HCT116 (cell line): ENCODE measurements at regions not wholly inside any gene's neighbourhood (a gene's known extent, or its start where the extent isn't known, plus 50 kb on each side); places are given as distances from the start of the nearest gene placed in this dataset.

Experiments
- ATAC-seq: fragments of 200-7000 bp; cut with Tn5 transposase; 2 replicates; pipeline ENCODE4 v1.9.1; 2020; ENCODE audit warnings: mild to moderate bottlenecking, moderate library complexity
- BruUV-seq: library from RNA; stranded (reverse); fragments of 400-500 nt; replicated peaks from 2 replicates; lab custom pipeline; 2021; lab: Mats Ljungman, UMichigan
- CTCF ChIA-PET: fragments of 300-600 bp; sonication (Branson Sonifier 250); formaldehyde crosslinking; loops from one replicate; lab custom pipeline; 2021; ENCODE audit warnings: antibody characterized with exemption; lab: Charles Lee
- POLR2A ChIA-PET: fragments of 300-600, 350-600 bp; sonication (Branson Sonifier 250); formaldehyde crosslinking; loops from one replicate; lab custom pipeline; 2021; ENCODE audit warnings: antibody characterized with exemption; lab: Charles Lee
- RAD21 ChIA-PET, 2 experiments: fragments of 300-600 bp; sonication (Branson Sonifier 250); formaldehyde crosslinking; loops; one replicate each; lab custom pipeline; 2023; ENCODE audit warnings: low total read pairs in 2 of 2; ENCODE audit not compliant: uncharacterized antibody in 2 of 2, unreplicated experiment in 2 of 2, low non-redundant PET in 1 of 2; lab: Charles Lee
- DNase-seq: peaks from one replicate; pipeline ENCODE4 v3.0.0-alpha.2; 2010; ENCODE audit warnings: low read depth, low spot score
- H2AFZ ChIP-seq: fragments of 200-600 bp; shearing (Covaris generic), sonication (generic); 2 replicates; pipeline ENCODE4 v1.6.1; 2017; ENCODE audit warnings: low read depth, mixed run types, mixed read lengths, antibody characterized with exemption, low read length; ENCODE audit not compliant: poor library complexity, severe bottlenecking
- H3K27ac ChIP-seq: 2 replicates; pipeline ENCODE4 v1.5.1; 2012; ENCODE audit warnings: low read depth, low read length
- H3K27me3 ChIP-seq: fragments of 200-600 bp; sonication (generic); 2 replicates; pipeline ENCODE4 v1.6.1; 2016; ENCODE audit warnings: mixed run types, low read length, mixed read lengths; ENCODE audit not compliant: insufficient read depth
- H3K36me3 ChIP-seq, 2 experiments: fragments of 200-500 bp in 1 of 2; fragments of 200-600 bp in 1 of 2; sonication (Bioruptor generic) in 1 of 2; sonication (generic) in 1 of 2; 2 replicates each; pipeline versions ENCODE4 v1.5.1 to v1.6.1; 2014 to 2016; ENCODE audit warnings: low read length in 2 of 2, inconsistent platforms in 1 of 2, mixed read lengths in 1 of 2, mixed run types in 1 of 2; ENCODE audit not compliant: insufficient read depth in 2 of 2, control insufficient read depth in 1 of 2
- H3K4me1 ChIP-seq, 2 experiments: fragments of 200-600 bp in 1 of 2; sonication (generic) in 1 of 2; 2 replicates each; pipeline versions ENCODE4 v1.5.1 to v1.6.1; 2012 to 2017; ENCODE audit warnings: low read length in 2 of 2, inconsistent platforms in 1 of 2, mild to moderate bottlenecking in 1 of 2, mixed read lengths in 1 of 2, mixed run types in 1 of 2, moderate library complexity in 1 of 2; ENCODE audit not compliant: insufficient read depth in 2 of 2, control insufficient read depth in 1 of 2
- H3K4me2 ChIP-seq: fragments of 200-600 bp; sonication (generic); 2 replicates; pipeline ENCODE4 v1.6.1; 2017; ENCODE audit warnings: mixed run types, low read length, mixed read lengths
- H3K4me3 ChIP-seq, 2 experiments: fragments of 200-600 bp in 1 of 2; sonication (generic) in 1 of 2; replicated peaks in 1 of 2; 2 replicates each; pipeline ENCODE4 v1.5.1; 2011 to 2016; ENCODE audit warnings: low read length in 2 of 2, control low read depth in 1 of 2, low read depth in 1 of 2, mild to moderate bottlenecking in 1 of 2, mixed read lengths in 1 of 2, mixed run types in 1 of 2
- H3K79me2 ChIP-seq: fragments of 200-600 bp; sonication (generic); 2 replicates; pipeline ENCODE4 v1.6.1; 2017; ENCODE audit warnings: mild to moderate bottlenecking, mixed run types, low read length, moderate library complexity, mixed read lengths; ENCODE audit not compliant: insufficient read depth
- H3K9ac ChIP-seq: fragments of 200-600 bp; sonication (generic); 2 replicates; pipeline ENCODE4 v1.6.1; 2016; ENCODE audit warnings: low read length, mixed read lengths
- H3K9me2 ChIP-seq: fragments of 200-600 bp; sonication (generic), shearing (Covaris generic); 2 replicates; pipeline ENCODE4 v1.6.1; 2017; ENCODE audit warnings: mixed run types, mild to moderate bottlenecking, moderate library complexity; ENCODE audit not compliant: insufficient read depth
- H3K9me3 ChIP-seq, 2 experiments: fragments of 200-500 bp in 1 of 2; fragments of 200-600 bp in 1 of 2; sonication (Bioruptor generic) in 1 of 2; sonication (generic) in 1 of 2; 2 replicates each; pipeline ENCODE4 v1.6.1; 2014 to 2017; ENCODE audit warnings: low read length in 2 of 2, mixed read lengths in 2 of 2, inconsistent platforms in 1 of 2, low read depth in 1 of 2, mild to moderate bottlenecking in 1 of 2, mixed run types in 1 of 2, moderate library complexity in 1 of 2; ENCODE audit not compliant: control insufficient read depth in 1 of 2, insufficient read depth in 1 of 2
- H4K20me1 ChIP-seq: fragments of 200-600 bp; sonication (generic), shearing (Covaris generic); 2 replicates; pipeline ENCODE4 v1.6.1; 2017; ENCODE audit warnings: mixed run types, mild to moderate bottlenecking, moderate library complexity; ENCODE audit not compliant: insufficient read depth
- EGR1 ChIP-seq: IDR thresholded peaks from 2 replicates; pipeline ENCODE4 v1.6.1; 2012; ENCODE audit warnings: low read depth
- ELF1 ChIP-seq: IDR thresholded peaks from 2 replicates; pipeline ENCODE4 v1.6.1; 2012; ENCODE audit warnings: low read depth, borderline replicate concordance
- EZH2 ChIP-seq: fragments of 200-600 bp; sonication (generic); IDR thresholded peaks from 2 replicates; pipeline ENCODE4 v1.6.1; 2017; ENCODE audit warnings: antibody characterized with exemption, mixed run types
- FOSL1 ChIP-seq: IDR thresholded peaks from 2 replicates; pipeline ENCODE4 v1.6.1; 2012; ENCODE audit warnings: low read depth
- POLR2A ChIP-seq: IDR thresholded peaks from 2 replicates; pipeline ENCODE4 v1.7.0; 2011; ENCODE audit warnings: borderline replicate concordance; ENCODE audit not compliant: insufficient read depth, insufficient read length; ENCODE audit errors: extremely low read depth
- POLR2AphosphoS5 ChIP-seq: IDR thresholded peaks from 2 replicates; pipeline ENCODE4 v1.6.1; 2011; ENCODE audit warnings: mild to moderate bottlenecking, low read depth, low read length, moderate library complexity
- RAD21 ChIP-seq: IDR thresholded peaks from 2 replicates; pipeline ENCODE4 v1.6.1; 2012; ENCODE audit warnings: low read depth, mild to moderate bottlenecking
- SIN3A ChIP-seq: IDR thresholded peaks from 2 replicates; pipeline ENCODE4 v1.6.1; 2012; ENCODE audit warnings: low read depth
- SP1 ChIP-seq: IDR thresholded peaks from 2 replicates; pipeline ENCODE4 v1.6.1; 2012; ENCODE audit warnings: low read depth
- SRF ChIP-seq: IDR thresholded peaks from 2 replicates; pipeline ENCODE4 v1.6.1; 2012; ENCODE audit warnings: low read depth
- TCF7L2 ChIP-seq: IDR thresholded peaks from 2 replicates; pipeline ENCODE4 v1.7.0; 2011; ENCODE audit warnings: borderline replicate concordance, inconsistent platforms; ENCODE audit not compliant: insufficient read depth, insufficient read length; ENCODE audit errors: extremely low read depth
- YY1 ChIP-seq: IDR thresholded peaks from 2 replicates; pipeline ENCODE4 v1.6.1; 2011; ENCODE audit warnings: low read length, low read depth, moderate library complexity, mild to moderate bottlenecking; ENCODE audit not compliant: insufficient replicate concordance; ENCODE audit errors: extremely low read depth
- ZFX ChIP-seq: fragments of 450-650 bp; IDR thresholded peaks from 2 replicates; pipeline ENCODE4 v1.6.1; 2017
- intact Hi-C: fragments of 100-400 bp; cut with micrococcal nuclease; formaldehyde crosslinking; loops from 2 replicates; pipeline ENCODE4 v1.10.0; 2022
- TF ChIP-seq, protein P1 (sequence below): IDR thresholded peaks from 2 replicates; pipeline ENCODE4 v1.6.1; 2012; ENCODE audit warnings: low read depth
- TF ChIP-seq, protein P2 (sequence below): IDR thresholded peaks from 2 replicates; pipeline ENCODE4 v1.6.1; 2012
- TF ChIP-seq, protein P3 (sequence below): IDR thresholded peaks from 2 replicates; pipeline ENCODE4 v1.6.1; 2012
- TF ChIP-seq, protein P4 (sequence below): IDR thresholded peaks from 2 replicates; pipeline ENCODE4 v1.6.1; 2011; ENCODE audit warnings: mild to moderate bottlenecking, low read length, moderate library complexity; ENCODE audit not compliant: insufficient replicate concordance; ENCODE audit errors: extremely low read depth
- TF ChIP-seq, protein P5 (sequence below), 3 experiments: fragments of 200-600 bp in 1 of 3; sonication (generic) in 1 of 3; IDR thresholded peaks in 2 of 3; conservative IDR thresholded peaks in 1 of 3; 2 replicates each; pipeline ENCODE4 v1.5.1; 2012 to 2017; ENCODE audit warnings: low read depth in 2 of 3, low read length in 2 of 3, antibody characterized with exemption in 1 of 3, borderline replicate concordance in 1 of 3, control low read depth in 1 of 3, mild to moderate bottlenecking in 1 of 3, mixed read lengths in 1 of 3, mixed run types in 1 of 3, moderate library complexity in 1 of 3; ENCODE audit not compliant: insufficient read depth in 1 of 3

DNA sequence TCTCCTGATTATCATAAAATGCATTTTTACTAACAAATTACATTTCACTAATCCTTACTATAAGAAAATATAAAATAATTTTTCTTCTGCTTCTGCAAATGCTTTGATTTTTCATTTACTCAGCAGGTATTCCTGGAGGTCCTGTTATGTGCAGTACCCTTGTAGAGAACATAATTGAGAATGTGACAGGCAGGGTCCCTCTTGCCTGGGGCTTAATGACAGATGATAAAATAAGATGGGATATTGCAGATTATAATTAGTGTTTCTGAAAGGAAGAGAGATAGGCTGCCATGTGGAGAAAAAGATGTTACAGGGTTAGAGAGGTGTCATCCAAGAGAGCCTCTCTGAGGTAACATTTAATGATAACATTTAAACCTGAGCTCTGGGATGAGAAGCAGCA, 128.9 kb downstream of the MAD2L1 start:
- no peaks in the 10 kb centered on the region for H3K4me1 ChIP-seq
- no peak overlapping the region for H3K9ac ChIP-seq
- no TSS peak for BruUV-seq
- DNase-seq = no peak
- POLR2A ChIA-PET = no interaction called here
- no peak for TF ChIP-seq YY1
- TF ChIP-seq FOSL1 = no peak
- TF ChIP-seq, protein P1, sequence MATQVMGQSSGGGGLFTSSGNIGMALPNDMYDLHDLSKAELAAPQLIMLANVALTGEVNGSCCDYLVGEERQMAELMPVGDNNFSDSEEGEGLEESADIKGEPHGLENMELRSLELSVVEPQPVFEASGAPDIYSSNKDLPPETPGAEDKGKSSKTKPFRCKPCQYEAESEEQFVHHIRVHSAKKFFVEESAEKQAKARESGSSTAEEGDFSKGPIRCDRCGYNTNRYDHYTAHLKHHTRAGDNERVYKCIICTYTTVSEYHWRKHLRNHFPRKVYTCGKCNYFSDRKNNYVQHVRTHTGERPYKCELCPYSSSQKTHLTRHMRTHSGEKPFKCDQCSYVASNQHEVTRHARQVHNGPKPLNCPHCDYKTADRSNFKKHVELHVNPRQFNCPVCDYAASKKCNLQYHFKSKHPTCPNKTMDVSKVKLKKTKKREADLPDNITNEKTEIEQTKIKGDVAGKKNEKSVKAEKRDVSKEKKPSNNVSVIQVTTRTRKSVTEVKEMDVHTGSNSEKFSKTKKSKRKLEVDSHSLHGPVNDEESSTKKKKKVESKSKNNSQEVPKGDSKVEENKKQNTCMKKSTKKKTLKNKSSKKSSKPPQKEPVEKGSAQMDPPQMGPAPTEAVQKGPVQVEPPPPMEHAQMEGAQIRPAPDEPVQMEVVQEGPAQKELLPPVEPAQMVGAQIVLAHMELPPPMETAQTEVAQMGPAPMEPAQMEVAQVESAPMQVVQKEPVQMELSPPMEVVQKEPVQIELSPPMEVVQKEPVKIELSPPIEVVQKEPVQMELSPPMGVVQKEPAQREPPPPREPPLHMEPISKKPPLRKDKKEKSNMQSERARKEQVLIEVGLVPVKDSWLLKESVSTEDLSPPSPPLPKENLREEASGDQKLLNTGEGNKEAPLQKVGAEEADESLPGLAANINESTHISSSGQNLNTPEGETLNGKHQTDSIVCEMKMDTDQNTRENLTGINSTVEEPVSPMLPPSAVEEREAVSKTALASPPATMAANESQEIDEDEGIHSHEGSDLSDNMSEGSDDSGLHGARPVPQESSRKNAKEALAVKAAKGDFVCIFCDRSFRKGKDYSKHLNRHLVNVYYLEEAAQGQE = no peak
- no peak for TF ChIP-seq RAD21
- TF ChIP-seq, protein P2, sequence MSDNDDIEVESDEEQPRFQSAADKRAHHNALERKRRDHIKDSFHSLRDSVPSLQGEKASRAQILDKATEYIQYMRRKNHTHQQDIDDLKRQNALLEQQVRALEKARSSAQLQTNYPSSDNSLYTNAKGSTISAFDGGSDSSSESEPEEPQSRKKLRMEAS = no peak
- TF ChIP-seq, protein P3, sequence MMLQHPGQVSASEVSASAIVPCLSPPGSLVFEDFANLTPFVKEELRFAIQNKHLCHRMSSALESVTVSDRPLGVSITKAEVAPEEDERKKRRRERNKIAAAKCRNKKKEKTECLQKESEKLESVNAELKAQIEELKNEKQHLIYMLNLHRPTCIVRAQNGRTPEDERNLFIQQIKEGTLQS = no peak
- TF ChIP-seq SRF = no peak
- TF ChIP-seq TCF7L2 = no peak
- no peak for TF ChIP-seq EGR1
- TF ChIP-seq SIN3A = no peak
- no peak for TF ChIP-seq EZH2
- TF ChIP-seq, protein P4, sequence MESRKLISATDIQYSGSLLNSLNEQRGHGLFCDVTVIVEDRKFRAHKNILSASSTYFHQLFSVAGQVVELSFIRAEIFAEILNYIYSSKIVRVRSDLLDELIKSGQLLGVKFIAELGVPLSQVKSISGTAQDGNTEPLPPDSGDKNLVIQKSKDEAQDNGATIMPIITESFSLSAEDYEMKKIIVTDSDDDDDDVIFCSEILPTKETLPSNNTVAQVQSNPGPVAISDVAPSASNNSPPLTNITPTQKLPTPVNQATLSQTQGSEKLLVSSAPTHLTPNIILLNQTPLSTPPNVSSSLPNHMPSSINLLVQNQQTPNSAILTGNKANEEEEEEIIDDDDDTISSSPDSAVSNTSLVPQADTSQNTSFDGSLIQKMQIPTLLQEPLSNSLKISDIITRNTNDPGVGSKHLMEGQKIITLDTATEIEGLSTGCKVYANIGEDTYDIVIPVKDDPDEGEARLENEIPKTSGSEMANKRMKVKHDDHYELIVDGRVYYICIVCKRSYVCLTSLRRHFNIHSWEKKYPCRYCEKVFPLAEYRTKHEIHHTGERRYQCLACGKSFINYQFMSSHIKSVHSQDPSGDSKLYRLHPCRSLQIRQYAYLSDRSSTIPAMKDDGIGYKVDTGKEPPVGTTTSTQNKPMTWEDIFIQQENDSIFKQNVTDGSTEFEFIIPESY = no peak
- no peak for TF ChIP-seq POLR2AphosphoS5
- no peak for TF ChIP-seq SP1
- no peak for TF ChIP-seq ZFX
- TF ChIP-seq POLR2A = no peak
- TF ChIP-seq, protein P5, sequence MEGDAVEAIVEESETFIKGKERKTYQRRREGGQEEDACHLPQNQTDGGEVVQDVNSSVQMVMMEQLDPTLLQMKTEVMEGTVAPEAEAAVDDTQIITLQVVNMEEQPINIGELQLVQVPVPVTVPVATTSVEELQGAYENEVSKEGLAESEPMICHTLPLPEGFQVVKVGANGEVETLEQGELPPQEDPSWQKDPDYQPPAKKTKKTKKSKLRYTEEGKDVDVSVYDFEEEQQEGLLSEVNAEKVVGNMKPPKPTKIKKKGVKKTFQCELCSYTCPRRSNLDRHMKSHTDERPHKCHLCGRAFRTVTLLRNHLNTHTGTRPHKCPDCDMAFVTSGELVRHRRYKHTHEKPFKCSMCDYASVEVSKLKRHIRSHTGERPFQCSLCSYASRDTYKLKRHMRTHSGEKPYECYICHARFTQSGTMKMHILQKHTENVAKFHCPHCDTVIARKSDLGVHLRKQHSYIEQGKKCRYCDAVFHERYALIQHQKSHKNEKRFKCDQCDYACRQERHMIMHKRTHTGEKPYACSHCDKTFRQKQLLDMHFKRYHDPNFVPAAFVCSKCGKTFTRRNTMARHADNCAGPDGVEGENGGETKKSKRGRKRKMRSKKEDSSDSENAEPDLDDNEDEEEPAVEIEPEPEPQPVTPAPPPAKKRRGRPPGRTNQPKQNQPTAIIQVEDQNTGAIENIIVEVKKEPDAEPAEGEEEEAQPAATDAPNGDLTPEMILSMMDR (IDR thresholded peaks at IDR 0.05 in 2 of 3, conservative IDR thresholded peaks at IDR 0.05 in 1 of 3; ENCODE audit: borderline replicate concordance in 1 of 3, insufficient read depth in 1 of 3, low read depth in 2 of 3, low read length in 2 of 3) = no peak
- no peak for TF ChIP-seq ELF1
- RAD21 ChIA-PET = no interaction called here
- H3K4me3 ChIP-seq = no peak overlapping the region
- H3K4me2 ChIP-seq = no peak overlapping the region
- no peaks in the 10 kb centered on the region for H4K20me1 ChIP-seq
- no peak overlapping the region for H3K27ac ChIP-seq
- H2AFZ ChIP-seq = no peak overlapping the region
- no peak for ATAC-seq
- H3K9me2 ChIP-seq = no peaks in the 10 kb centered on the region
- H3K36me3 ChIP-seq = no peaks in the 10 kb centered on the region
- no peaks in the 10 kb centered on the region for H3K9me3 ChIP-seq
- CTCF ChIA-PET = no interaction called here
- no peaks in the 10 kb centered on the region for H3K27me3 ChIP-seq
- intact Hi-C loops = no loop called here
- no peaks in the 10 kb centered on the region for H3K79me2 ChIP-seq
